ENCODE measurements at regions not wholly inside any gene's neighbourhood (a gene's known extent, or its start where the extent isn't known, plus 50 kb on each side); places are given as distances from the start of the nearest gene placed in this dataset.

DNA sequence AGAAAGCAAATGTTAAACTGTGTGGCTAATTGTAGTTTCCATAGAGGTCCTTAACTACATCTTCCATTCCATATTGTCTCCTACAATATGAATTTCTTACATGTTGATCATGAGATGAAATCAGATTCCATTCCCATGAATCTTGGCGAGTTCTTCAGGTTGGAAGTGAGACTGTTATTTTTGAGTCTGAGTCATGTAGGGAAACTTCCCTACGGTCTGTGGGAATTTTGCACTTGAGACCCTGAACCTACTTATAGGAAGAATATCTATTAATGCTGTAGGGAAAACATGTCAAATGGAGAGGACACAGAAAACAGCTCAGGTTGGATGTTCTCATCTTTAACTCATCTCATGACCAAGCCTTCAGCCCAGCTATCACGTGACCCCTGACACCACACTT lies 1226.0 kb downstream of the CDY2B start:
- no peak for TF ChIP-seq POLR2A (IDR thresholded peaks at IDR 0.05)
- TF ChIP-seq, protein P1, sequence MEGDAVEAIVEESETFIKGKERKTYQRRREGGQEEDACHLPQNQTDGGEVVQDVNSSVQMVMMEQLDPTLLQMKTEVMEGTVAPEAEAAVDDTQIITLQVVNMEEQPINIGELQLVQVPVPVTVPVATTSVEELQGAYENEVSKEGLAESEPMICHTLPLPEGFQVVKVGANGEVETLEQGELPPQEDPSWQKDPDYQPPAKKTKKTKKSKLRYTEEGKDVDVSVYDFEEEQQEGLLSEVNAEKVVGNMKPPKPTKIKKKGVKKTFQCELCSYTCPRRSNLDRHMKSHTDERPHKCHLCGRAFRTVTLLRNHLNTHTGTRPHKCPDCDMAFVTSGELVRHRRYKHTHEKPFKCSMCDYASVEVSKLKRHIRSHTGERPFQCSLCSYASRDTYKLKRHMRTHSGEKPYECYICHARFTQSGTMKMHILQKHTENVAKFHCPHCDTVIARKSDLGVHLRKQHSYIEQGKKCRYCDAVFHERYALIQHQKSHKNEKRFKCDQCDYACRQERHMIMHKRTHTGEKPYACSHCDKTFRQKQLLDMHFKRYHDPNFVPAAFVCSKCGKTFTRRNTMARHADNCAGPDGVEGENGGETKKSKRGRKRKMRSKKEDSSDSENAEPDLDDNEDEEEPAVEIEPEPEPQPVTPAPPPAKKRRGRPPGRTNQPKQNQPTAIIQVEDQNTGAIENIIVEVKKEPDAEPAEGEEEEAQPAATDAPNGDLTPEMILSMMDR (IDR thresholded peaks at IDR 0.05), result no peak

All from right lobe of liver (tissue), 4 donors.